ENCODE measurements at regions not wholly inside any gene's neighbourhood (a gene's known extent, or its start where the extent isn't known, plus 50 kb on each side); places are given as distances from the start of the nearest gene placed in this dataset.

- H3K4me1 ChIP-seq (ENCODE audit: control insufficient read depth, extremely low read depth, insufficient read depth, low read length) = no peaks in the 10 kb centered on the region
- H3K27me3 ChIP-seq (ENCODE audit: control insufficient read depth, extremely low read depth, insufficient read depth, low read length) = no peaks in the 10 kb centered on the region
- DNase-seq (ENCODE audit: low read depth, low spot score) = no peak
- H3K27ac ChIP-seq (ENCODE audit: control insufficient read depth, insufficient read depth, low read length) = no peak overlapping the region
- no peak overlapping the region for H2AFZ ChIP-seq (ENCODE audit: control insufficient read depth, low read length)
- no peaks in the 10 kb centered on the region for H4K20me1 ChIP-seq (ENCODE audit: control insufficient read depth, extremely low read depth, insufficient read depth, low read length)
- dilution Hi-C loops (cut with MboI; ENCODE audit: extremely low pct_ligation_motif_present, low sequenced_read_pairs) = no loop called here
- H3K9me1 ChIP-seq (ENCODE audit: control insufficient read depth, extremely low read depth, insufficient read depth, low read length) = no peaks in the 10 kb centered on the region
- no peak overlapping the region for H3K4me3 ChIP-seq (ENCODE audit: control insufficient read depth in 2 of 3, extremely low read depth in 1 of 3, insufficient read depth in 2 of 3, low read depth in 1 of 3, low read length in 3 of 3)
- H3K9ac ChIP-seq (ENCODE audit: control insufficient read depth, extremely low read depth, insufficient read depth, low read length) = no peak overlapping the region
- no peak for TF ChIP-seq CTCF (optimal IDR thresholded peaks at IDR 0.05 in 1 of 3, IDR thresholded peaks at IDR 0.05 in 1 of 3, conservative IDR thresholded peaks at IDR 0.05 in 1 of 3; ENCODE audit: extremely low read depth in 1 of 3, insufficient read depth in 2 of 3, low read length in 3 of 3)
- TF ChIP-seq EZH2 (IDR thresholded peaks at IDR 0.05; ENCODE audit: low read length) = no peak
- no peaks in the 10 kb centered on the region for H3K36me3 ChIP-seq (ENCODE audit: control insufficient read depth in 2 of 2, extremely low read depth in 1 of 2, insufficient read depth in 2 of 2, low read length in 2 of 2)
- no peaks in the 10 kb centered on the region for H3K9me3 ChIP-seq (ENCODE audit: control insufficient read depth, low read depth, low read length)
- H3K4me2 ChIP-seq (ENCODE audit: control insufficient read depth, extremely low read depth, insufficient read depth, low read depth, low read length) = no peak overlapping the region
- H3K79me2 ChIP-seq (ENCODE audit: control insufficient read depth, insufficient read depth, low read length) = no peaks in the 10 kb centered on the region
- no peak for FAIRE-seq
Observed at GRCh38 chr10:83075016-83075814, 1064.1 kb upstream of the GHITM start.

GRCh38 chr10:83075815-83076355, 1063.4 kb upstream of the GHITM start:
- DNase-seq (ENCODE audit: low read depth, low spot score) (no peak), FAIRE-seq (no peak)
- Histone ChIP-seq H3K9me1 (ENCODE audit: control insufficient read depth, extremely low read depth, insufficient read depth, low read length) (no peaks in the 10 kb centered on the region), H2AFZ (ENCODE audit: control insufficient read depth, low read length) (no peak overlapping the region), H3K4me1 (ENCODE audit: control insufficient read depth, extremely low read depth, insufficient read depth, low read length) (no peaks in the 10 kb centered on the region), H3K36me3 (ENCODE audit: control insufficient read depth in 2 of 2, extremely low read depth in 1 of 2, insufficient read depth in 2 of 2, low read length in 2 of 2) (no peaks in the 10 kb centered on the region), H3K4me3 (ENCODE audit: control insufficient read depth in 2 of 3, extremely low read depth in 1 of 3, insufficient read depth in 2 of 3, low read depth in 1 of 3, low read length in 3 of 3) (no peak overlapping the region), H3K9me3 (ENCODE audit: control insufficient read depth, low read depth, low read length) (no peaks in the 10 kb centered on the region), H3K27me3 (ENCODE audit: control insufficient read depth, extremely low read depth, insufficient read depth, low read length) (no peaks in the 10 kb centered on the region), H3K27ac (ENCODE audit: control insufficient read depth, insufficient read depth, low read length) (no peak overlapping the region), H3K4me2 (ENCODE audit: control insufficient read depth, extremely low read depth, insufficient read depth, low read depth, low read length) (no peak overlapping the region), H3K79me2 (ENCODE audit: control insufficient read depth, insufficient read depth, low read length) (no peaks in the 10 kb centered on the region), H3K9ac (ENCODE audit: control insufficient read depth, extremely low read depth, insufficient read depth, low read length) (no peak overlapping the region), H4K20me1 (ENCODE audit: control insufficient read depth, extremely low read depth, insufficient read depth, low read length) (no peaks in the 10 kb centered on the region)
- TF ChIP-seq CTCF (optimal IDR thresholded peaks at IDR 0.05 in 1 of 3, IDR thresholded peaks at IDR 0.05 in 1 of 3, conservative IDR thresholded peaks at IDR 0.05 in 1 of 3; ENCODE audit: extremely low read depth in 1 of 3, insufficient read depth in 2 of 3, low read length in 3 of 3) (no peak), EZH2 (IDR thresholded peaks at IDR 0.05; ENCODE audit: low read length) (no peak)
- dilution Hi-C loops (cut with MboI; ENCODE audit: extremely low pct_ligation_motif_present, low sequenced_read_pairs) = no loop called here

Measured in keratinocyte (primary cell).